ENCODE measurements at regions not wholly inside any gene's neighbourhood (a gene's known extent, or its start where the extent isn't known, plus 50 kb on each side); places are given as distances from the start of the nearest gene placed in this dataset.

- Histone ChIP-seq H2BK20ac (ENCODE audit: low read depth, low read length, poor library complexity, severe bottlenecking) (no peak overlapping the region), H3K23me2 (ENCODE audit: insufficient read length, low read depth, low read length, poor library complexity, severe bottlenecking) (no peaks in the 10 kb centered on the region), H4K5ac (ENCODE audit: insufficient read length, low read depth, low read length) (no peak overlapping the region), H3K56ac (ENCODE audit: insufficient read length, low read depth, low read length) (no peak overlapping the region), H2AFZ (ENCODE audit: low read length) (no peak overlapping the region), H3K4me2 (ENCODE audit: insufficient read depth, insufficient read length, low read length) (no peak overlapping the region), H2AK5ac (ENCODE audit: insufficient read length, low read length) (no peak overlapping the region), H3K9ac (ENCODE audit: extremely low read depth, insufficient read length, low read length) (no peak overlapping the region), H3K4me1 (ENCODE audit: insufficient read depth, low read length) (no peaks in the 10 kb centered on the region; the same call in 1 of the 2 replicates), H3K27ac (ENCODE audit: insufficient read length, low read depth, low read length) (no peak overlapping the region), H3K79me1 (ENCODE audit: insufficient read depth, low read depth, low read length, poor library complexity, severe bottlenecking) (peaks cover 3% of the 10 kb centered on the region), H2BK5ac (ENCODE audit: insufficient read length, low read length) (no peak overlapping the region), H3K4ac (ENCODE audit: low read depth, low read length) (no peak overlapping the region), H3K18ac (ENCODE audit: insufficient read length, low read depth, low read length) (no peak overlapping the region), H3T11ph (ENCODE audit: low read length) (no peak overlapping the region), H3K79me2 (ENCODE audit: insufficient read depth, low read length) (no peaks in the 10 kb centered on the region), H2BK15ac (ENCODE audit: low read depth, low read length) (no peak overlapping the region), H2BK120ac (ENCODE audit: low read depth, low read length, poor library complexity, severe bottlenecking) (no peak overlapping the region), H3K14ac (ENCODE audit: insufficient read depth, low read length) (no peak overlapping the region), H3K27me3 (ENCODE audit: insufficient read depth, low read length) (no peaks in the 10 kb centered on the region), H4K8ac (replicated peaks; ENCODE audit: insufficient read length, low read depth, low read length) (no peak overlapping the region), H3K9me3 (ENCODE audit: control insufficient read depth, low read depth, low read length) (no peaks in the 10 kb centered on the region), H2BK12ac (ENCODE audit: insufficient read length, low read depth, low read length) (no peak overlapping the region), H4K91ac (ENCODE audit: insufficient read length, low read depth, low read length) (no peak overlapping the region), H4K20me1 (ENCODE audit: control insufficient read depth, insufficient read depth, insufficient read length) (no peaks in the 10 kb centered on the region), H3K23ac (ENCODE audit: insufficient read length, low read depth, low read length) (no peak overlapping the region)
- no peak overlapping the region for H3K27ac Mint-ChIP-seq
- H3K27me3 Mint-ChIP-seq (ENCODE audit: low read depth), result no peaks in the 10 kb centered on the region
- peaks cover 10 to 16% of the 10 kb centered on the region in 2 experiments; a peak in 3 of 4 replicates for H3K4me1 Mint-ChIP-seq
- H3K4me3 Mint-ChIP-seq, result no peak overlapping the region
- TF ChIP-seq CTCF (conservative IDR thresholded peaks at IDR 0.05), result no peak
- no CpG with 5 or more reads among the region's 2 CpGs for WGBS (ENCODE audit: extremely low coverage, insufficient read length, low lambda C conversion rate)
- no peak for DNase-seq
- peaks cover 0 to 2% (median 0%) of the 10 kb centered on the region in 3 experiments; a peak in 1 of 7 replicates for H3K36me3 Mint-ChIP-seq (ENCODE audit: insufficient read depth in 1 of 3, low read depth in 3 of 3)
- H3K9me3 Mint-ChIP-seq, result no peaks in the 10 kb centered on the region
Measured at GRCh38 chr6:21993841-21994240, 303.0 kb downstream of the PRL start.
